ENCODE measurements at regions not wholly inside any gene's neighbourhood (a gene's known extent, or its start where the extent isn't known, plus 50 kb on each side); places are given as distances from the start of the nearest gene placed in this dataset.
"Not testable (repeated sequence)": the region's sequence is repeated elsewhere in the genome, so short reads cannot be mapped to it uniquely, and the experiment has no call there.

DNA sequence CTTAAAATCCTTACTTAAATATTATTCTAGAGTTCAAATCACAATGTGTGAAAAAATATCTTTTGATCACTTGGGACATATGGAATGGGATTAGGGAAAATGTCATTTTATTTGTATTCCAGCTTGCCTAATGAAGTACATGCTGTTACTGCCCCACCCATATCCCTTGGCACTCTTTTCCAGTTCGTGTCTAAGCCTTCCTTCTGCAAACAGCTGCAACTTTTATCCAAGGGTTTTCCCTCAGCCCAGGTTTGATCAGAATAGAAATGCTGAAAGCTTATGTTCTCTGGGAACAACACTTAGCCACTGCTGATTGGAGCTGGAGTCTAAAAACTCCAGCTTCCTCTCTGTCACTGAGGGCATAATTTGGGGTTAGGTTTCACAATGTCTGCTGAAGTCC lies 214.1 kb upstream of the FAM3C start:
- TF ChIP-seq EZH2phosphoT487 (IDR thresholded peaks at IDR 0.05; ENCODE audit: low read length) (no peak), EZH2 (optimal IDR thresholded peaks at IDR 0.05; ENCODE audit: low read depth, low read length) (no peak)
- TF ChIP-seq, protein P1, sequence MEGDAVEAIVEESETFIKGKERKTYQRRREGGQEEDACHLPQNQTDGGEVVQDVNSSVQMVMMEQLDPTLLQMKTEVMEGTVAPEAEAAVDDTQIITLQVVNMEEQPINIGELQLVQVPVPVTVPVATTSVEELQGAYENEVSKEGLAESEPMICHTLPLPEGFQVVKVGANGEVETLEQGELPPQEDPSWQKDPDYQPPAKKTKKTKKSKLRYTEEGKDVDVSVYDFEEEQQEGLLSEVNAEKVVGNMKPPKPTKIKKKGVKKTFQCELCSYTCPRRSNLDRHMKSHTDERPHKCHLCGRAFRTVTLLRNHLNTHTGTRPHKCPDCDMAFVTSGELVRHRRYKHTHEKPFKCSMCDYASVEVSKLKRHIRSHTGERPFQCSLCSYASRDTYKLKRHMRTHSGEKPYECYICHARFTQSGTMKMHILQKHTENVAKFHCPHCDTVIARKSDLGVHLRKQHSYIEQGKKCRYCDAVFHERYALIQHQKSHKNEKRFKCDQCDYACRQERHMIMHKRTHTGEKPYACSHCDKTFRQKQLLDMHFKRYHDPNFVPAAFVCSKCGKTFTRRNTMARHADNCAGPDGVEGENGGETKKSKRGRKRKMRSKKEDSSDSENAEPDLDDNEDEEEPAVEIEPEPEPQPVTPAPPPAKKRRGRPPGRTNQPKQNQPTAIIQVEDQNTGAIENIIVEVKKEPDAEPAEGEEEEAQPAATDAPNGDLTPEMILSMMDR (IDR thresholded peaks at IDR 0.05; ENCODE audit: low read length), result no peak

DNA sequence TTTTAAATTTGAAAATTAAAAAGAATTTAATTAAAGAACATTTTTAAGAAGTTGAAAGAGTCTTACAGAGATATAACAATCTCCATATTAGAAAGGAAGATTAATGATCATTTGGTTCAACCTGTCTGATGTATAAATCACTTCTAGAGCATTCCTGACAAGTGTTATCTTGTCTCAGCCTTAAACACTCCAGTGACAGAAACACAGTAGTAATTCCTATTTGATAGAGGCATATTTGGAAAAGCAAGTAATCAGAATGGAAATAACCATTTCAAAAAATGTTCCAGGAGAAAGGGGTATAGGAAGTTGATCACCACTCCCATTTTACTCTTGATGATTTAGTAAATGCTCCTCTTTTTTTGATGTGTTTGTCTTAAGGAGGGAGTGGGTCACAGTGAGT lies 213.1 kb upstream of the FAM3C start:
- Histone ChIP-seq H3K27ac (ENCODE audit: low read length) (no peak overlapping the region), H3K4me2 (ENCODE audit: low read depth, low read length) (no peak overlapping the region), H3F3A (ENCODE audit: insufficient read depth, low read length) (no peaks in the 10 kb centered on the region), H3K36me3 (replicated peaks; ENCODE audit: insufficient read depth, low read length) (no peaks in the 10 kb centered on the region), H3K9ac (ENCODE audit: low read length) (no peak overlapping the region), H3K4me3 (ENCODE audit: low read length) (no peak overlapping the region), H3K9me2 (replicated peaks; ENCODE audit: insufficient read depth, low read length) (no peaks in the 10 kb centered on the region), H3K4me1 (ENCODE audit: low read length) (no peaks in the 10 kb centered on the region), H3K27me3 (replicated peaks; ENCODE audit: insufficient read depth, low read length) (no peaks in the 10 kb centered on the region), H3K9me3 (replicated peaks; ENCODE audit: insufficient read depth, low read length) (no peaks in the 10 kb centered on the region), H4K20me1 (ENCODE audit: insufficient read depth, low read length) (no peaks in the 10 kb centered on the region), H2AFZ (ENCODE audit: low read length) (no peak overlapping the region), H3K79me2 (ENCODE audit: low read length) (no peaks in the 10 kb centered on the region)
- TF ChIP-seq, protein P1 (IDR thresholded peaks at IDR 0.05; ENCODE audit: low read length), result no peak
- no peak for TF ChIP-seq EZH2phosphoT487 (IDR thresholded peaks at IDR 0.05; ENCODE audit: low read length)
- no peak for TF ChIP-seq EZH2 (optimal IDR thresholded peaks at IDR 0.05; ENCODE audit: low read depth, low read length)
- no peak for DNase-seq

More for the DNA sequence above, 214.1 kb upstream of the FAM3C start:
- Histone ChIP-seq H4K20me1 (ENCODE audit: insufficient read depth, low read length) (no peaks in the 10 kb centered on the region), H3K9me2 (replicated peaks; ENCODE audit: insufficient read depth, low read length) (no peaks in the 10 kb centered on the region), H3F3A (ENCODE audit: insufficient read depth, low read length) (no peaks in the 10 kb centered on the region), H3K27ac (ENCODE audit: low read length) (no peak overlapping the region), H3K9me3 (replicated peaks; ENCODE audit: insufficient read depth, low read length) (no peaks in the 10 kb centered on the region), H3K36me3 (replicated peaks; ENCODE audit: insufficient read depth, low read length) (no peaks in the 10 kb centered on the region), H3K9ac (ENCODE audit: low read length) (no peak overlapping the region), H3K79me2 (ENCODE audit: low read length) (no peaks in the 10 kb centered on the region), H3K4me1 (ENCODE audit: low read length) (no peaks in the 10 kb centered on the region), H3K27me3 (replicated peaks; ENCODE audit: insufficient read depth, low read length) (no peaks in the 10 kb centered on the region), H2AFZ (ENCODE audit: low read length) (no peak overlapping the region), H3K4me3 (ENCODE audit: low read length) (no peak overlapping the region), H3K4me2 (ENCODE audit: low read depth, low read length) (no peak overlapping the region)
- no peak for DNase-seq

DNA sequence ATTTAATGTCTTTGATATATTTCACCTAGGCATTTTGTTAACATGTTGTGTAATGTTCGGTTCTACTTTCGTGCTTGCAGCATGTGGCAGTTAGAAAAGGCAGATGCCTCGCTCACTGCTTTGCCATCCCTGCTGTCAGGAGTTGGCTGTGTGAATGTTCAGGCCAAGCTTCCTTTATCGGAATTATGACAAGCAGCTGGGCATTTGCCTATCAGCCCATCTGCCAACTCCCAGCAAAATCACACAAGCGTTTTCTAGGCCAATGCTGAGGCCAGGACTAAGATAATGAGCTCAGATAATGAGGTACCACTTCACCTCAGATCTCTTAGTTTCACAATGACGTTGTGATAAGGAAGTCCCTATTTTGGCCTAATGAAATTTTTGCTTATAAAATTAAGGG lies 212.7 kb upstream of the FAM3C start:
- Histone ChIP-seq H3K27me3 (replicated peaks; ENCODE audit: insufficient read depth, low read length) (no peaks in the 10 kb centered on the region), H3K36me3 (replicated peaks; ENCODE audit: insufficient read depth, low read length) (no peaks in the 10 kb centered on the region), H3K4me2 (ENCODE audit: low read depth, low read length) (no peak overlapping the region), H3K4me1 (ENCODE audit: low read length) (no peaks in the 10 kb centered on the region), H4K20me1 (ENCODE audit: insufficient read depth, low read length) (no peaks in the 10 kb centered on the region), H3K27ac (ENCODE audit: low read length) (no peak overlapping the region), H3K9ac (ENCODE audit: low read length) (no peak overlapping the region), H3K79me2 (ENCODE audit: low read length) (no peaks in the 10 kb centered on the region), H3F3A (ENCODE audit: insufficient read depth, low read length) (no peaks in the 10 kb centered on the region), H3K4me3 (ENCODE audit: low read length) (no peak overlapping the region), H2AFZ (ENCODE audit: low read length) (no peak overlapping the region), H3K9me3 (replicated peaks; ENCODE audit: insufficient read depth, low read length) (no peaks in the 10 kb centered on the region), H3K9me2 (replicated peaks; ENCODE audit: insufficient read depth, low read length) (no peaks in the 10 kb centered on the region)
- no peak for DNase-seq
- TF ChIP-seq EZH2phosphoT487 (IDR thresholded peaks at IDR 0.05; ENCODE audit: low read length), result no peak
- TF ChIP-seq, protein P1 (IDR thresholded peaks at IDR 0.05; ENCODE audit: low read length), result no peak
- TF ChIP-seq EZH2 (optimal IDR thresholded peaks at IDR 0.05; ENCODE audit: low read depth, low read length), result no peak

DNA sequence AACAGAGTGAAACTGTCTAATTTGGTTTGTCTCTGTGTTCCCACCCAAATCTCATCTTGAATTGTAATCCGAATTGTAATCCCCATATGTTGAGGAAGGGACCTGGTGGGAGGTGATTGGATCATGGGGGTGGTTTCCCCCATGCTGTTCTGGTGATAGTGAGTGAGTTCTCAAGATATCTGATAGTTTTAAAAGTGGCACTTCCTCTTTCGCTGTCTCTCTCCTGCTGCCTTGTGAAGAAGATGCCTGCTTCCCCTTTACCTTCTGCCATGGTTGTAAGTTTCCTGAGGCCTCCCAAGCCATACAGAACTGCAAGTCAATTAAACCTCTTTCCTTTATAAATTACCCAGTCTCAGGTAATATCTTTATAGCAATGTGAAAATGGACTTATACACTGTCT lies 212.1 kb upstream of the FAM3C start:
- H3K36me3 ChIP-seq (replicated peaks; ENCODE audit: insufficient read depth, low read length); H2AFZ ChIP-seq (ENCODE audit: low read length); H3K27ac ChIP-seq (ENCODE audit: low read length); H3K9me2 ChIP-seq (replicated peaks; ENCODE audit: insufficient read depth, low read length); H3K4me3 ChIP-seq (ENCODE audit: low read length); H3K4me1 ChIP-seq (ENCODE audit: low read length); H4K20me1 ChIP-seq (ENCODE audit: insufficient read depth, low read length); H3K4me2 ChIP-seq (ENCODE audit: low read depth, low read length); H3K9ac ChIP-seq (ENCODE audit: low read length); DNase-seq; H3K9me3 ChIP-seq (replicated peaks; ENCODE audit: insufficient read depth, low read length); H3K79me2 ChIP-seq (ENCODE audit: low read length); H3F3A ChIP-seq (ENCODE audit: insufficient read depth, low read length); H3K27me3 ChIP-seq (replicated peaks; ENCODE audit: insufficient read depth, low read length): not testable (repeated sequence)

Measured in MM.1S (cell line).